ENCODE measurements at regions not wholly inside any gene's neighbourhood (a gene's known extent, or its start where the extent isn't known, plus 50 kb on each side); places are given as distances from the start of the nearest gene placed in this dataset.

DNA sequence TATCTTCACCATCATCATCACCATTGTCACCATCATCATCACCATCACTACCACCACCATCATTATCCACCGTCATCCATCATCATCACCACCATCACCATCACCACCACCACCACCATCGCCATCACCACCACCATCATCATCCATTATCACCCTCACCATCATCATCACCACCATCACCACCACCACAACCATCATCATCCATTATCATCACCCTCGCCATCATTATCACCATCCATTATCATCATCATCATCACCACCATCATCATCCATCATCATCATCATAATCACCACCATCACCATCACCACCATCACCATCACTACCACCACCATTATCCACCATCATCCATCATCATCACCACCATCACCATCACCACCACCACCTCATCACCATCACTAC is 95.6 kb downstream of the C16orf95 start:
- DNase-seq, result no peak

DNA sequence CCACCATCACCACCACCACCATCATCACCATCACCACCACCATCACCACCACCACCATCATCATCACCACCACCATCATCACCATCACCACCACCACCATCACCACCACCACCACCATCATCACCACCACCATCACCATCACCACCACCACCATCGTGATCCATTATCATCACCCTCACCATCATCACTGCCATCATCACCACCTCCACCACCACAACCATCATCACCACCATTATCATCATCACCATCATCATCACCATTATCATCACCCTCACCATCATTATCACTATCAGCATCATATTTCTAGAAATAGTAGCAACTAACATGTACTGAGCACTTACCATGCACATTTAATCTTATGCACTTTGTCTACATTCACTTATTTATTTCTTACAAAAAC is 94.9 kb downstream of the C16orf95 start:
- DNase-seq, result no peak

- no peak for DNase-seq
These were observed 93.4 kb downstream of the C16orf95 start for GRCh38 chr16:87223656-87224248.

GRCh38 chr16:87226926-87227295 is 90.3 kb downstream of the C16orf95 start:
- no peak for DNase-seq

DNA sequence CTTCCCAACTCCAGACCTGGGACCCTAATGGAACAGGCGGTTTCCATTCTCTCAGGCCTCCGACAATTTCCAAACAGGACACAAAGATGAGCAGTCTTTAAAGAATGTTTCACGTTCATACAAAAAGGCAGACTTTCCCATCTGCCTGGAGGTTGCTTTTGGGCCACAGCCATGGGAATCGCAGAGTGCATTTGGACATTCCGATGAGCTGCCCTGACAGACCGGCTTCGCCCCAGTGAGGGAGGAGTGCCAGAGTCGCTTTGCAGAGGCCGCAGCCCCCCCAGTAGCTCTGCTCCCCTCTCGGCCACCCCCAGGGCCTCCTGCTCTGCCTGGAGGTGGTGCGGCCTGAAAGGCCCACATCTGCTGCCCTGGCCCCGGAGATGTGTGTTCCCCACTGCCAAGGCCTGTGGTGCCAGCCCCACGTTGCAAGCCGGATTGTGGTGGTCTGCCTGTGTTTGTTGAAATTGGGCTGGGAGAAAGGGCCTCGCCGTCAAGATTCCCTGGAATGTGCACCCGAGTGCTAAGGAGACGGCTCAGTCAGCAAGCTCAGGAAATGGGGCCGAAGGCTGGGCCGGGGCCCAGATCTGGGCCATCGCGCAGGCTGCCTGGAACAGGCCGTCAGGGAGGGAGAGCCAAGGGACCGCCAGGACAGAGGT is 89.8 kb downstream of the C16orf95 start:
- no peak for DNase-seq

DNA sequence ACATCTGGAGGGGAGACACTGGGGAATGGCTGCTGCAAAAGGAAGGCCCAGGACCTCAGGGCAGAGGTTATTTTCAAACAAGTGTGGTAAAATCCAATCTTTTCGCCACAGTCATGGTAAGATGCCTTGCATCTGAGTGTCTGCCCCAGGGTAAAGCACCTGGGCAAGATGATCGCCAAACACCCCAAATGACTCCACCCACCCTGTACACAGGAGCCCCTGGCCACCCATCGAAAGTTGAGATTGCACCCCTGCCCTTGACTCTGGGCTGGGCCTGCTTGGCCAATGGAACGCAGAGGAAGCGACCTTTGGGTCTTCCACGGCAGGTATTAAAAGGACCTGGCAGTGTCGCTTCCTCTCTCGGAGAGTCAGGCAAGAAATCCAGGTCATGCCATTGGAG is 88.8 kb downstream of the C16orf95 start:
- DNase-seq, result no peak

DNA sequence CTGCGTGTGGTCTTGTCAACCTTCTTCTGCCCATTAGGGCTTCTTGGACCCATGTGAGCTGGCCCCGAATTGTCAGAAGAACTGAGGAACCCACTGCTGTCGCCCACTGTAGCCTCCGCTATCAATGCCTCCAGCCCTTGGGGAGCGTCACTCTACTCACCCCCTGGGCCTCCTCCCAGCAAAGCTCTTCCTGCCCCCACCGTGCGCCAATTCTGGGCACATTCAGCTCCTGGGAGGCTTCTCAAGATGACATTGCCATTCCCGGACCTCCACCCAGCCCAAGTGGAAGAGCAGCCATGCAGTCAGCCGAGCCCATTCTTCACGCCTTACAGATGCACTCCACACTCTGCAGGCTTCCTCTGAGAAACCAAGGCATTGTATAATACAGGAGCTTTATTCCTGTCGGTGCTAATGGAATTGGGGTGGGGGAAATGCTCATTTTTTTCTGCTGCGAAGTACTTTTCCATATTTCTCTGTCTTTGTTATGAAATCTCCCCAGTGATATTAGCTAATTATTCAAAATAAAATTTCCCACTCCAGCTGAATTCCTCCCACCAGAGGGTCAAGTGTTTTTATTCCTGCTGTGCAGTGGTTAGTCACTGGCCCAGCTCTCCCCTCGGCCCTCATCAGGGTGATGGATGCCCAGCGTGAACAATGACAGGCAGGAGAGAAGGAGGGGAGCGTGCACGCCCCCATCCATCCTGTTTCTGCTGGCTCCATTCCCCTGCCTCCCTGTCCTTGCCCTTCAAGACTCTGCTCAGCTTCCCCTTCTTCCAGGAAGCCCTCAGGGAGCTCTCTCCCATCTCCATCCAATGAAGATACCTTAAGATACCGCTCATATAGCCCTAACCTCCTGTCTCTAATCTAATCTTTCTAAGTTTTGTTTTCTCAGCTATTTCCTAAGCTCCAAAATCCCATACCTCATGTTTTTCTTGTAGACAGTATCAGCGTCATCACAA is 87.7 kb downstream of the C16orf95 start:
- no peak for DNase-seq

GRCh38 chr16:87230571-87230970 is 86.6 kb downstream of the C16orf95 start:
- DNase-seq, result no peak

GRCh38 chr16:87231295-87231694 is 85.9 kb downstream of the C16orf95 start:
- DNase-seq, result no peak

GRCh38 chr16:87231911-87232310 is 85.3 kb downstream of the C16orf95 start:
- no peak for DNase-seq

- DNase-seq, result no peak
These were observed 83.3 kb downstream of the C16orf95 start for GRCh38 chr16:87233928-87234327.

DNA sequence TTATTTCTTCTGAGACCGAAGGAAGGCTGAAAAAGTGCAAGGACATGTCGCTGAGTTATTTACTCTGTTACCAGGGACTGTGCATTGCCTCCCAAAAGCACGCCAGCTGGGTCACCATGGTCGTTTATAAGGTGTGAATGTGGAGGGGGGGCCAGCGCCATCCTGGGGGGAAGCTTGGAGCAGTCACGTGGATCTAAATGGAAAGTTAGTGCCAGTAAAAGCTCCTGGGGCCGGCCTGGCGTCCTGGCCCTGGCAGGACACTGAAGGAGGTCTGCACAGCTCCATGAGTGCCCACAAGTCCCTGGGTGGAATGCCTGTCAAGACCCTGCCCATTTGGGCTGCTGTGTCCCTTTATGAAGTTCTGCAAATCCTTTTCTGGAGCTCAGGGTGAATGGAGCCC is 82.6 kb downstream of the C16orf95 start:
- no peak for DNase-seq

DNA sequence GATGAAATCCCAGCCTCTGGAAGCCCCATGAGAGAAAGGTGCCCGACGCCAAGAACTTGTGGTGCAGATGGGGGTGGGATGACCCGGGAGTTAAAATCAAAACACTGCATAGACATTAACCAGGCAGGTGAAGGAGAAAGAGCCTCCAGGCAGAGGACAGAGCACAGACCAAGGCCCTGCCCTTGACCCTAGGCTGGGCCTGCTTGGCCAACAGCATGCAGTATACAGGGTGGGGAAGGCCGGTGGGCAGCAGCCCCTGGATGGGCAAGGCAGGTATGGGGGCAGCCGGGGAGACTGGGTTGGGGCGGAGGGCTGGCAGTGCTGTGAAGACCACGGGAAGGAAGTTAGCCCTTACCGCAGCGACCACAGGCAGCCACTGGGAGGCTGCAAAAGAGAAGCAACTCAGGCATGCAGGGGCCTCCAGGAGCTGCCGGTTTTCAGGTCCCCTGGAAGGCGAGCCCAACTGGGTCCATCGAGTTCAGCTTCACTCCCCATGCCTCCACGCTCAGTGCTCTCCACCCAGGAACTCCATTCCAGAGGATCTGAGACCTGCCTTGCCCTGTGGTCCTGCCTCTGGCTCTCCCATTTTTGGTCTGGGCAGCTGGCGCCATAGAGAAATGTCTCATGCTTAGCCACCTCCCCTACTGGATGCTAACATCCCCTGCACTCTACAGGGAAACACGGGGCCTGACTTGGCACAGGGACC is 81.2 kb downstream of the C16orf95 start:
- no peak for DNase-seq

- no peak for DNase-seq
These were observed 80.6 kb downstream of the C16orf95 start for GRCh38 chr16:87236516-87237115.

- no peak for DNase-seq
These were observed 78.9 kb downstream of the C16orf95 start for GRCh38 chr16:87238361-87238715.

DNA sequence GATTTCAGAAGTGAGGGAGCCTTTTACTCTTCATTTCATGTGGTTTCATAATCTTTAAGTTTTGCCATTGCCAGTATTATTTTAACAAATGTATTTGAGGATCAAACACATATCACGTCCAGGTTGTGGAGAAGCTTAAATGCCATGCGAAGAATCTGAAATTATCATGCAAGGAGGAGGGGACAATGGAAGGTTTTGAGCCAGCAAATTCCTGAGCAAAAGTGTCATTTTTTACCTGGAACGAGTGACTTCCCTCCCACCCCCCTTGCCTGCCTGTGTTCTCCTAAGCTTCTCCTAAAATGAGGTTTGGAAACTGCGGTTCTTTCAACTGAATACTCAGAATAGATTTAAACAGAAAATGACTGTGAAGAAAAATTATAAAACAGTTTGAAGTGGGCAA is 77.6 kb downstream of the C16orf95 start:
- no peak for DNase-seq

- DNase-seq, result no peak
These were observed 76.7 kb downstream of the C16orf95 start for GRCh38 chr16:87240211-87241136.

DNA sequence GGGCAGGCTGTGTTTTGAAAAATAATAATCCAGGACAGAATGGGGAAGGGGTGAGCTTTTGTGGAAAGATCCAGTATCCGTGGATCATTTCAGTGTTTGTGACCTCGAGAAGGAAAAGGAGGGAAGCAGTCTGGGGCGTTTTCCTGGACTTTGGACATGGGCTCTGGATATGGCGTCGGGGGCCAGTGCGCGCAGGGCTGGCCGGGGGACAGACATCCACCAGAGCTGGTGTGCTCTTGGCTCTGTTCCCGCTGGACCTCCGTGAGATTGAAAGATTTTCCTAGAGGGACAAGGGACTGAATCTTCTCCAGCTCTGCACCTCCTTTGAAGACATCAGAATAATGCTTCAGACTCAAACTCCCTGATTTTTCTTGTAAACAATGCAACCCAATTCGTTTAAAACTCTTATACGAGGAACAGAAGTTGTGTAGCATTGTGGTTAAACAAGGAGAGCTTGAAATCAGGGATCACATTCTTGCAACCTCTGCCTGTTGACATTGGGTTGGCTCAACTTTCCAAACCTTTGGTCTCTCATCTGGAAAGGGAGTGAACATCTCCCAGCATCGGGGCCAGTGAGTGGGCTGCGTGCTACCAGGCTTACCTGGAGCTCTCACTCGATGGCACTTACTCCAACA is 75.9 kb downstream of the C16orf95 start:
- DNase-seq, result no peak

DNA sequence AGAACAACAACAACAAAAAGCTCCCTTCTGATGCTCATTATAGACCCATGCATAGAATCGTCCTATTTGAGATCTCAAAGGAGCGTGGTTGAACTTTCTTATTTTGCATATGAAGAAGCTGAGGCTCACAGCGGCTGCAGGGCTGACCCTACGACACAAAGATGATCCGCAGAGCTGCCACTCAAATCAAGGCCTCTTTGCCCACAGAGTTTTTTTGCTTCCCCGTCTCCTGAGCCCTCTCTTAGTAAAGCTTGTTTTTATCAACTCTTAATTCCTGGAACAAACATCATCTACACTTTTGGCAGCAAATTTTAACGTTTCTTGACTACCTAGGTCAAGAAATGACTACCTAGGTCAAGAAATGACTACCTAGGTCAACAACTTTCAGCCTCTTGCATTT is 73.7 kb downstream of the C16orf95 start:
- DNase-seq, result no peak

- DNase-seq, result no peak
These were observed 72.5 kb downstream of the C16orf95 start for GRCh38 chr16:87244636-87245197.

GRCh38 chr16:87245511-87245910 is 71.7 kb downstream of the C16orf95 start:
- no peak for DNase-seq
